C4-2B (cell line): ENCODE measurements at regions not wholly inside any gene's neighbourhood (a gene's known extent, or its start where the extent isn't known, plus 50 kb on each side); places are given as distances from the start of the nearest gene placed in this dataset.

Source experiments
- H3K27ac ChIP-seq: fragments of 450-650 bp; 2 replicates; pipeline ENCODE4 v1.5.1; 2017
- CTCF ChIP-seq: fragments of 450-650 bp; conservative IDR thresholded peaks from 2 replicates; pipeline ENCODE4 v1.5.1; 2017; ENCODE audit warnings: mild to moderate bottlenecking
- ZFX ChIP-seq: fragments of 450-650 bp; IDR thresholded peaks from 2 replicates; pipeline ENCODE4 v1.6.1; 2017

DNA sequence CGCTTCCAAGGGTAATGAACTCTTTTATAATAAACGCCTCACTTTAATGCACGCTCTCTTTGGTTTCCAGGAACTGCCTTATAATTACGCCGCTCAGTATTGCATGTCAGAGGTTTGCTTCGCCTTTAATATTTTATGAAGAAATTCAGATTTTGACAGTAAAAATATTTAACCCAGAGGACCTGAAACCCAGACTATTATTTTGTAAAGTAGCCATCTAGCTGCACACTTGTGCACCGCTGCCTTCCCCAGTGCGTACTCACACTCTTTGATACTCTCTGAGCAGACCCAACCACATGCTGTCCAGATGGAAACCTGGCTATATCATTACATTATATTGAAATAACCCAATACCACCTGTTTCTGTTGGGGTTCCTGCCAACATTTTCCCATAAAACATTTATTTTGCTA, 270.1 kb downstream of the C1D start:
- TF ChIP-seq ZFX (no peak), CTCF (no peak)
- H3K27ac ChIP-seq, result no peak overlapping the region

DNA sequence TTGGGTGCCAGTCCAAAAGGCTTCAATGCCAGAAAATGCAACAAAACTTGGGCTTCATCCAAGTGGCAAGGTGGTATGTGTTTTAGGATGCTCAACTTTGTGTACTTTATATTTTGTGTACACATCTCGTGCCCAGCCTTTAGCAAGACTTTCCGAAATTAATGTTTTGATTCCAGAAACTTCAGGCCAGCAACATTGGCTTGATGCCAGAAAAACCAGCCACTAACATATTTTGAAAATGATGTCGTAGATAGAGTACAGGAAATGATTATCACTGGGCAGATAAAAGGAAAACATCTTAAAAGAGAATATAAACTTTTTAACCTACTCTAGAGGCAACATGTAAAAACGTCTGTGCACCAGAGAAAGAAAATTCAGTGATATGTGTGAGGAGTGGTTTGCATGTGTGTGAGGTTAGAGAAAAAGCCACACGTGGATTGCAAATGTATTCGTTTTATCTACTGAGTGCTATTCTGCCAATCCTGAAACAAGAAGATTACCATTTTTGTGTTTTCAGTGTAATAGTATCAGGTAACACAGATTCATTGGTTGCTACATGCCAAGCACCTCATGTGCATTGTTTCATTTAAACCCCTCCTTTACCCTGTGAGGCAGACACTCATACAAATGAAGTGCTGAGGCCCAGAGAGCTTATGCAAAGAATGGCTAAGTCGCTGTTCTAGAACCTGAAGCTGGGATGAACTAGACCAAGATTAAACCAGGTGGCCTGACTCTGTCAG, 264.8 kb downstream of the C1D start:
- no peak overlapping the region for H3K27ac ChIP-seq
- TF ChIP-seq CTCF (no peak), ZFX (no peak)

DNA sequence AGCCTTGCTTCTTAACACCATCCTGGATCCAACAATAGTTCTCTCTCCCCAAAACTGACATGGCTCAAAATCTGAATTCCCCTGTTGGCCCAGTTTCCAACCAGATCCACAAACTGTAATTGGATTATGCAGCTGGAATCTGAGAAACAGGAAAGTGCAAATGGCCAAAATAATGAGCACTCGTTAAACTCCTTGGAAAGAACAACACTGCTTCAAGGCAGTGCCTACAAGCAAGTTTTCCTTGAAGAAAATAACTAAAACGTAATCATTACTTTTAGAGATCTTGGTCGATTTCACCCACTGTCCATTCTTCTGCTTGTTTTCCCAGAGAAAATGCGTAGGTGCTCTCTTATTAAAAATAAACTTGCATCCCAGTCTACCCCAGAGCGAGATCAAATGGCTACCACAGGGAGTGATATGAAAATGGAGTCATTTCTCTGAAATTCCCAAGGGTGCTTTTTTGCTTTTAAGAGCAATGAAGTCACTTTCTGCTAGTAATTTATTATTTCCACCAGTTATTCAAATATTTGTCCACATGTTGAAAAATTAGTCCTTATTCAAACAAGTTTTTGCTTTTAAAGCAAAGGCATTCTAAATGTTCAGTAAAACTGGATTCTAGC, 264.2 kb downstream of the C1D start:
- no peak overlapping the region for H3K27ac ChIP-seq
- TF ChIP-seq ZFX (no peak), CTCF (no peak)

- no peak for TF ChIP-seq CTCF
- TF ChIP-seq ZFX, result no peak
- no peak overlapping the region for H3K27ac ChIP-seq
These were observed 262.9 kb downstream of the C1D start for GRCh38 chr2:67799886-67800285.

GRCh38 chr2:67802291-67802690, 260.5 kb downstream of the C1D start:
- no peak for TF ChIP-seq CTCF
- TF ChIP-seq ZFX, result no peak
- no peak overlapping the region for H3K27ac ChIP-seq

DNA sequence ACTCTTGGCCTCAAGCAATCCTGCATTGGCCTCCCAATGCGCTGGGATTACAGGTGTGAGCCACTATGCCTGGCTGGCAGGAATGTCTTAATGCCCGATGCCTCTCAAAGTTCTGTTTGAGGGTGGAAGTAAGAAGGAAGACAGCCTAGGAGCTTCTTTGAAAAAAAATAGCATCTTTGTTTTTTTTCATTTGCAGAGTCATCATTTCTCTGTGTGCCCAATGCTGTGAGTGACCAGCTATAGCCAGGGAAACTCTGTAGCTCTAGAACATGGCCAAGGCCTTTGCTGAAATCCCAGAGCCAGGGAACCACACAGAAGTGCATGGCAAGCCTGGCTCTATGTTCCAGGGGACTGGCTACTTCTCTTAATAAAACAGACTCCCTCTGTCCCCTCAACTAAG, 260.0 kb downstream of the C1D start:
- H3K27ac ChIP-seq, result no peak overlapping the region

More for the DNA sequence above, 260.0 kb downstream of the C1D start:
- TF ChIP-seq ZFX, result no peak
- no peak for TF ChIP-seq CTCF
